ENCODE measurements at regions not wholly inside any gene's neighbourhood (a gene's known extent, or its start where the extent isn't known, plus 50 kb on each side); places are given as distances from the start of the nearest gene placed in this dataset.

DNA sequence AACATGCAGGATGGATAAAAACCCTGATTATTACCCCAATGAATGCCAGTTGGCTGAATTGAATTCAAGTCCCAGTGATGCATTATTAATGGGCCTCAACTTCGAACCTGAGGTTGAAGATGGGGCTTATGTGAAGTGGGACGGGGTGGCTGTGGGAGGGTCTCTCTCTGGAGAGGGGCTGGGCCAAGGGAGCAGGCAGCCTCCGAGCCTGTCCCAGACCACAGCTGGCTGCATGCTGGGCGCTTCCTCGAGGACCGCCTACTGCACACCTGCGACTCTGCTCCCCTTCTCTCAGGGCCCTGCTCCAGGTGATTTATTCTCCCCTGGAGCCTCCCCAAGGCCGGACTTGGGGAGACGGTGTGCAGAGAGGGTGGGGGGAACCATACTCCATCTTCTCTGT lies 568.3 kb downstream of the CCDC171 start:
- Mint-ChIP-seq H3K36me3 (ENCODE audit: low read depth) (no peaks in the 10 kb centered on the region), H3K9me3 (no peaks in the 10 kb centered on the region), H3K27me3 (ENCODE audit: insufficient read depth) (no peaks in the 10 kb centered on the region), H3K27ac (no peak overlapping the region), H3K4me3 (no peak overlapping the region), H3K4me1 (peaks cover 13% of the 10 kb centered on the region)
- Histone ChIP-seq H3K4me3 (ENCODE audit: low read length) (no peak overlapping the region), H3K36me3 (ENCODE audit: control insufficient read depth, insufficient read depth, low read length) (no peaks in the 10 kb centered on the region), H3K9ac (ENCODE audit: extremely low read depth, low read length, poor library complexity, severe bottlenecking) (no peak overlapping the region), H3K9me3 (ENCODE audit: control insufficient read depth, low read length) (no peaks in the 10 kb centered on the region), H3K27me3 (ENCODE audit: control insufficient read depth, insufficient read depth, low read length, poor library complexity, severe bottlenecking) (no peaks in the 10 kb centered on the region), H3K27ac (ENCODE audit: low read depth, low read length) (no peak overlapping the region), H3K4me1 (ENCODE audit: control insufficient read depth, insufficient read depth, low read length) (no peaks in the 10 kb centered on the region)
- DNase-seq: no peak
- TF ChIP-seq, protein P1, sequence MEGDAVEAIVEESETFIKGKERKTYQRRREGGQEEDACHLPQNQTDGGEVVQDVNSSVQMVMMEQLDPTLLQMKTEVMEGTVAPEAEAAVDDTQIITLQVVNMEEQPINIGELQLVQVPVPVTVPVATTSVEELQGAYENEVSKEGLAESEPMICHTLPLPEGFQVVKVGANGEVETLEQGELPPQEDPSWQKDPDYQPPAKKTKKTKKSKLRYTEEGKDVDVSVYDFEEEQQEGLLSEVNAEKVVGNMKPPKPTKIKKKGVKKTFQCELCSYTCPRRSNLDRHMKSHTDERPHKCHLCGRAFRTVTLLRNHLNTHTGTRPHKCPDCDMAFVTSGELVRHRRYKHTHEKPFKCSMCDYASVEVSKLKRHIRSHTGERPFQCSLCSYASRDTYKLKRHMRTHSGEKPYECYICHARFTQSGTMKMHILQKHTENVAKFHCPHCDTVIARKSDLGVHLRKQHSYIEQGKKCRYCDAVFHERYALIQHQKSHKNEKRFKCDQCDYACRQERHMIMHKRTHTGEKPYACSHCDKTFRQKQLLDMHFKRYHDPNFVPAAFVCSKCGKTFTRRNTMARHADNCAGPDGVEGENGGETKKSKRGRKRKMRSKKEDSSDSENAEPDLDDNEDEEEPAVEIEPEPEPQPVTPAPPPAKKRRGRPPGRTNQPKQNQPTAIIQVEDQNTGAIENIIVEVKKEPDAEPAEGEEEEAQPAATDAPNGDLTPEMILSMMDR (conservative IDR thresholded peaks at IDR 0.05): no peak
- WGBS, 2 experiments (ENCODE audit: insufficient coverage in 1 of 2, insufficient read length in 1 of 2): 80 to 89% methylated on average over 1 to 9 of the region's 9 CpGs

DNA sequence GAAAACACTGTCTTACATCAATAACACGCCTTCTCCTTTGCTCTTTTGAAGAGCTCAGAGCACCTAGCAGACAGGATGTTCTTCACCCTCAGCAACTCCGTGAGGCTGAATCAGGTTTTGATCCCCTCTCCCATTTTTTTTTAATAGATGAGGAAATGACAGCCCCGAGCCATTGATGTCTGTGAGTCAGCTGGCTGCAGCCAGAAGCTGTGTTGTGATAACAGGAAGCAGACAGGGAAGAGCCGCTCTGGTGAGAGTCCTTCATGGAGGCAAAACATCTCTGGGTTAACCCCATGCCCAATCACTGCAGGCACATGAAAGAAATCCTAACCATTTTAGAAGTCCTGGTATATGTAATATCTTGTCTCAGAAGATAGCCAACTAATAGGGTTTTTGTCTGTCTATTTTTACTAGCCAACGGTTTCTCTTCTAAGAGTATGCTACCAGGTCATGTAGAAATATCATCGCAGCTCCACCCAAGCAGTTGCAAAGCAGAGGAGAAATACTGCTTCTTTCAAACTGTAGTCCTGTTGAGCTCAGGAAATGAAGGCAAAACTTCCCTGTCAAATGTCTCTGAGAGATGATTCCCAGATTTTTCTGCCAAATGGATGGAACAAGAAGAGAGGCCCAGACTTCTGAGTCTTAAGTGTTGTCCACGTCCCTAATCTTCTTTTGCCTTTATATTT lies 568.9 kb downstream of the CCDC171 start:
- peaks cover 13% of the 10 kb centered on the region for H3K4me1 Mint-ChIP-seq
- Histone ChIP-seq H3K9me3 (ENCODE audit: control insufficient read depth, low read length) (no peaks in the 10 kb centered on the region), H3K27ac (ENCODE audit: low read depth, low read length) (no peak overlapping the region), H3K4me1 (ENCODE audit: control insufficient read depth, insufficient read depth, low read length) (no peaks in the 10 kb centered on the region), H3K36me3 (ENCODE audit: control insufficient read depth, insufficient read depth, low read length) (no peaks in the 10 kb centered on the region), H3K27me3 (ENCODE audit: control insufficient read depth, insufficient read depth, low read length, poor library complexity, severe bottlenecking) (no peaks in the 10 kb centered on the region), H3K9ac (ENCODE audit: extremely low read depth, low read length, poor library complexity, severe bottlenecking) (no peak overlapping the region), H3K4me3 (ENCODE audit: low read length) (no peak overlapping the region)
- H3K27ac Mint-ChIP-seq: no peak overlapping the region
- no peaks in the 10 kb centered on the region for H3K9me3 Mint-ChIP-seq
- H3K4me3 Mint-ChIP-seq: no peak overlapping the region
- TF ChIP-seq, protein P1 (conservative IDR thresholded peaks at IDR 0.05): no peak
- no peak for DNase-seq
- no peaks in the 10 kb centered on the region for H3K36me3 Mint-ChIP-seq (ENCODE audit: low read depth)
- 90 to 94% methylated on average over 5 to 7 of the region's 7 CpGs for WGBS, 2 experiments (ENCODE audit: insufficient coverage in 1 of 2, insufficient read length in 1 of 2)
- no peaks in the 10 kb centered on the region for H3K27me3 Mint-ChIP-seq (ENCODE audit: insufficient read depth)

DNA sequence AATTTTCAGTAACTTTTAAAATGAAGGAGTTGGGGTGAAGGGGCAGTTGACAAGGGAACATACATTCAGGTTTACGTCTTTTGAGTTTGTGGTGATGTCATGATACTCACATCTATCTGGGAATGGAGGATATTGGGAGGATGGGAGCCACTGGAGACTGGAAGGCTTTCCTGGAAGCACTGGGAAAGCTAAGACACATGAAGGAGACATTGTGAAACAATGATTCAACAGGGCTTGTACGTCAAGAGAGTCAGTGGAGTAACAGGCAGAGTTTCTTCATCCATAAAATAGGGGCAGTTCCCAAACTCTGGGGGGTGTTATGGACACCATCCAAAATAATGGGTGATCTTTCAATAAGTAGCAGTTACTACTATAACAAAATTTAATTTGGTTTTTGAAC lies 572.8 kb downstream of the CCDC171 start:
- WGBS, 2 experiments (ENCODE audit: insufficient coverage in 1 of 2, insufficient read length in 1 of 2): 91 to 100% methylated on average over 1 to 2 of the region's 2 CpGs
- Histone ChIP-seq H3K4me1 (ENCODE audit: control insufficient read depth, insufficient read depth, low read length) (no peaks in the 10 kb centered on the region), H3K9me3 (ENCODE audit: control insufficient read depth, low read length) (no peaks in the 10 kb centered on the region), H3K36me3 (ENCODE audit: control insufficient read depth, insufficient read depth, low read length) (no peaks in the 10 kb centered on the region), H3K27me3 (ENCODE audit: control insufficient read depth, insufficient read depth, low read length, poor library complexity, severe bottlenecking) (no peaks in the 10 kb centered on the region), H3K9ac (ENCODE audit: extremely low read depth, low read length, poor library complexity, severe bottlenecking) (no peak overlapping the region), H3K27ac (ENCODE audit: low read depth, low read length) (no peak overlapping the region), H3K4me3 (ENCODE audit: low read length) (no peak overlapping the region)
- no peaks in the 10 kb centered on the region for H3K4me1 Mint-ChIP-seq
- TF ChIP-seq, protein P1 (conservative IDR thresholded peaks at IDR 0.05): no peak
- H3K9me3 Mint-ChIP-seq: peaks cover 6% of the 10 kb centered on the region
- no peaks in the 10 kb centered on the region for H3K36me3 Mint-ChIP-seq (ENCODE audit: low read depth)
- no peak overlapping the region for H3K27ac Mint-ChIP-seq
- H3K27me3 Mint-ChIP-seq (ENCODE audit: insufficient read depth): no peaks in the 10 kb centered on the region
- no peak overlapping the region for H3K4me3 Mint-ChIP-seq
- no peak for DNase-seq
